ENCODE measurements at regions not wholly inside any gene's neighbourhood (a gene's known extent, or its start where the extent isn't known, plus 50 kb on each side); places are given as distances from the start of the nearest gene placed in this dataset.
"Not testable (repeated sequence)": the region's sequence is repeated elsewhere in the genome, so short reads cannot be mapped to it uniquely, and the experiment has no call there.

DNA sequence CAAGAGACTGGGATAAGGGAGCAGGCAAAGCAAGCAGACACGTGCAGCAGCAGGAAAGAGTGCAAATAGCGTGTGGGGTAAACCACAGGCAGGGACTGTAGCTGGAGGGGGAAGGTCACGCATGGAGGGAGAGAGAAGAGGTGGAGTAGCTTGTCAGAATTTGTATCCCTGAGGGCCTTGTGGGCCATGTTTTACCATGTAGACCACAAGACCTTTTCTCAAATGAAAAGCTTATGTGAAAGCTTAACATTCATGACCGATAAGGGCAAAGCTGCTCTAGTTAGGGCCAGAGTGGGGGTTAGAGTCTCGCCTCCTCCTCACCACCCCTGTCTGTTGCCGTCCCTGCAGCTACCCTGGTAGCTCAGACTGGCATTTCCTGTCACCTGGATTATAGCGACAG, 152.9 kb upstream of the E2F7 start:
- DNase-seq (ENCODE audit: low read depth) = no peak

DNA sequence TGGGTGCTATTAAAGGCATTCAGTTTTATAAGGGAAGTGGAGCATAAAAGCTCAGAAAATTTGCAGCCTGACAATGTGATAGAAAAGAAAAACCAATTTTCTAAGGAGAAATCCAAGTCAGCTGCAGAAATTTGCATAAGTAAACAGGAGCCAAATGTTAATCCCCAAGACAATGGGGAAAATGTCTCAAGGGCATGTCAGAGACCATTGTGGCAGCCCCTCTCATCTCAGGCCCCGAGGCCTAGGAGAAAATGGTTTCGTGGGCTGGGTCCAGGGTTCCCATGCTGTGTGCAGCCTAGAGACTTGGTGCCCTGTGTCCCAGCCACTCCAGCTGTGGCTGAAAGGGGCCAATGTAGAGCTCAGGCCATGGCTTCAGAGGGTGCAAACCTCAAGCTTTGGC, 150.8 kb upstream of the E2F7 start:
- DNase-seq (ENCODE audit: low read depth) = not testable (repeated sequence)

DNA sequence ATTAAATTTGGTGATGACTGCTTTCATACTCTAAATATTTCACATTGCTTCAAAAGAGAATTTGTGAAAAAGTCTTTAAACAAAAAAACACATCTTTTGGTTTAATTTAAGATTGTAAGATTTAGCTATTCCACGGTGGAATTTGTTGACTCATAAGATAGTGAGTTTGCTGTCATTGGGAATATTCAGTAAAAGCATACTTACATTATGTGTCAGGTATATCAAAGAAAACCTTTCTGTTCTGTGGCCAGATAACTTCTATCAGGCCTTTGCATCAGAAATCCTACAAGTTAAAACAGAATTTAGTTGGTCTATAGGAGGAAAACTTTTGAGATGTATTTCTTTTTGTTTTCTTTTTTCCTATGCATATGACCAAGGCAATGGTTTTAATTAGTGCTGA, 148.8 kb upstream of the E2F7 start:
- DNase-seq (ENCODE audit: low read depth) = no peak

DNA sequence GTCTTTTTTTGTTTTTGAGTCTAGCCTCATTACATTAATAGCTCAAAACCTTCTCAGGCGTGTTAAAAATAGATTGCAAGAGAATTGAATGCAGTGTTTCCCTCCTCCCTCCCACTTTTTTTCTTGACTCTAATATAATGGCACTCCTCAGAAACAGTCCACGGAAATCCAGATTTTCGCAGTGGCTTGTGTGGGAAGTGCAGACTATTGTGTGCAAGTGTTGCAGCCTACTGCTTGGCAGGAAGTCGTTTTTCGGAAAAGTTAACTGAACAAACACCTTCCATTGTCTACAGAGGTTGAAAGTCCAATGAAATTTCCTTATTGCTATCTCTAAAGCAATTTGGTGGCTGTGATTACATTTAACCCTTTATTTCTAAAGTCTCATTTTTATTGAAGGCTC, 147.9 kb upstream of the E2F7 start:
- DNase-seq (ENCODE audit: low read depth) = no peak

DNA sequence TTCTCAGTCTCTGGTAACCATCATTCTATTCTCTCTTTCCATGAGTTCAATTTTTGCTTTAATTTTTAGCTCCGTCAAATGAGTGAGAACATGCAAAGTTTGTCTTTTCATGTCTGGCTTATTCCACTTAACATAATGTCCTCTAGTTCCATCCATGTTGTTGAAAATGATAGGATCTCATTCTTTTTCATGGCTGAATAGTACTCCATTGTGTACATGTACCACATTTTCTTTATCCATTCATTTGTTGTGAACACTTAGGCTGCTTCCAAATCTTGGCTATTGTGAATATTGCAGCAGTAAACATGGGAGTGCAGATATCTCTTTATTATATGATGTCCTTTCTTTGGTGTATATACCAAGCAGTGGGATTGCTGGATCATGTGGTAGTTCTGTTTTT, 145.4 kb upstream of the E2F7 start:
- no peak for DNase-seq (ENCODE audit: low read depth)

DNA sequence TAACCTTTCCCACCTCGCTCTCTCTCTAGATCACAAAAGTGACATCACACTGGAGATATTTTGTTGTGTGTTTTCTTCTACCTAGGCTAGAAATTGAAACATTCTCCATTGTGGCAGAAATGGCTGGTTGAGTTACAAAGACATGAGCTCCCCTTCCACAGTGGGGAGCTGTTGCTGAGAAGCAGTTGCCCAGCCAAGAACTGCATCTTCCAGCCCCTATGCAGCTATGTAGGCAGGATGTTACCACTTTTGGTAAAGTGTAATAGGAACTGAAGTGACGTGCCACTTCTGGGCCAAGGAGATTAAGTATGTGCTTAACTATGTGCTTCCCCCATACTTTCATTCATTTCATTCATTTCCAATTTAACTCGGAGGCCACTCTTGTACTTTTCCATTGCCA, 138.7 kb upstream of the E2F7 start:
- DNase-seq (ENCODE audit: low read depth) = no peak

DNA sequence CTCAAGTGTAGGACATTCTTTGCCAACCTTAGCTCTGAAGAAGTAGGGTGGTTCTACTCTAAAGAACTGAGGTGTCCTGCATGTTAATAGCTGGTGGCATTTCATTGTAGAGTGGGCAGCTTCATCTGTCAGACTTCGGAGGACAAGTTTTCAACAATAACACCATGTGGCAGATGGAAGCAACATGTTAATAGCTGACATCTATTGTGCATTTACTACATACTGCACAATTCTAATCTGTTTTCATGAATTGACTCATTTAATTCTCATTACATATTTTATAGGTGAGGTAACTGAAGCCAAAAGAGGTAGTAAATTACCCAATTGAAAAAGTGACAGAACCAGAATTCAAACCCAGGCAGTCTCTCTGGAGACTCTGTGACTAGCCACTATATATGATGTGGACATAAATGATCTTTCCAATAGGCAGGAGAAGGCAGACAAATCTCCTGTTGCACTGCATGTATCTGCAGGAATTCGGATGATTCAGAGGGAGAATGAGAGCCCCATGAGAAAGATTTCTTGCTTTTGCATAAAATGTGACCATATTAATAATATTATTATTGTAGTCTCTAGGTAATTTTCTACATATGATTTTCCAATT, 137.2 kb upstream of the E2F7 start:
- DNase-seq (ENCODE audit: low read depth) = no peak

DNA sequence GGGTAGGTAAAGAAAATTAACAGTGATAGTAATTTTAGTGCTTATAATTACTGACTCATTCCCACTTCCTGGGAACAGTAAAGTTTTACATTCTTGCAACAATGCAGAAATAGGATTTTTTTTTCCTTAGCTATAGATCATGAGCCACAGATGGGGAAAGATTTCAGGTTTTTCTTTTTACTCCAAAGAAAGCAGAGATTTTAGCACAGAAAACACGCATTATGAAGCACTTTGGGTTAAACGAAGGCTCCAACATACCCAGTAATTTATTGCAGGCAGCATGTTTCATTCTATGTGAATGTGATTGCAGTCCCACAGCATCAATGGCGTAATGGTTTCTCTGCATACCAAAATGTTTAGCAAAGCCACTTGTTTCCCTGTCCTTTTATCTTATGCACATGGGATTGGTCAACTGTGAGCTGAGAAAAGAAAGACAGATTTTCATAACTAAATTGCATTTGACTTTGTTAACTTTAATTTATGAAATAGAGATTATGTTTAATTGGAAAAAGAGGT, 124.6 kb upstream of the E2F7 start:
- peak; percentile 26 for DNase-seq (ENCODE audit: low read depth)

DNA sequence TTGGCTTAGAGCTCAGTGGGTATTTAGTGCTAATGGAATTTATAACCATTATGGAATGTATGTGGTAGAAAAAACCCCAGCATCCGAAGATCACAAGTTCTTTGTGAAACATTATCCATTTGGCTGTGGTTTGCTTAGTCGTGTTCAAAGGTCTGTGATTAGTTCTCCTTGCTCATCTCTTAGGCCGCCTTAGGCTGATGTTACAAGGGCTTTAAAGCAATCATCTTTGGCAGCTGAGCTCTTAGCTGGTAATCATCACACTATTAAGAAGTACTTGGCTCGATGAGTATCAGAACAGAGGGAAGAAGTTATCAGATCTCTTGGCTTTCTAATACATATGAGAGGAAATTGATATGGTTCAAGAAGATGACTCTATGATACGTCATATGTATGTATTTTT, 124.1 kb upstream of the E2F7 start:
- DNase-seq (ENCODE audit: low read depth) = no peak

DNA sequence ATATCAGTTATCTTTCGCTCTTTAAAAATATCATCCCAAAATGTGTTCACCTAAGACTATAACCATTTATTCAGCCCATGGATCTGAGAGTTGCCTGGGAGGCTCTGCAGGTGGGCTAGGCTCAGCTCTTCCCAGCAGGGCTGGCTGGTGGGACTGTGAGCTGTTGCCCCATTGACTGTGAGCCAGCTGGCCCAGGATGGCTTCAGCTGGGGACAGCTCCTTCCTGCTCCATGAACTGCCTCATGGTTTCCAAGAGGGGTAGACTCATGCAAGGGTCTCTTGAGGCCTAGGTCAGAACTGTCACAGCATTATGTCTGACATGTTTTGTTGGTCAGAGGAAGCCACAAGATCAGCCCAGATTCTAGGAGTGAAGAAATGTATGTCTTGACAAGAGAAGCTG, 114.1 kb upstream of the E2F7 start:
- no peak for DNase-seq (ENCODE audit: low read depth)

DNA sequence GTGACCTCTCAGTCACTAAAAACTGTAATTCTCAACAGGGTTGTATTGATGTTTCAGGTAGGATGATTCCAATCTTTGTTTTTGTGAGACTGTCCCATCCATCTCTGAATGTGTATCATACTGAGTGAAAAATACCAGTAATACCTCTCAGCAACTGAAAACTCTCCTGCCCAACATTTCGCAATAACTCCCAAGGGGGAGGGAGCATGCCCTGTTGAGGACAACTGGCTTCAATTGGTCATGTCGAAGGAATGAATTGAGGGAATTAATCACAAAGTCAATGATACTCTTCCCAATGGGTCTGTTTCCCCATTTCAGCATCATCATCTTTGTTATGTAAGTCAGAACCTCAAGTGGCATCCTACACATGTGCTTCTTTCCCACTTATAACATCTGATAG, 102.4 kb upstream of the E2F7 start:
- no peak for DNase-seq (ENCODE audit: low read depth)

DNA sequence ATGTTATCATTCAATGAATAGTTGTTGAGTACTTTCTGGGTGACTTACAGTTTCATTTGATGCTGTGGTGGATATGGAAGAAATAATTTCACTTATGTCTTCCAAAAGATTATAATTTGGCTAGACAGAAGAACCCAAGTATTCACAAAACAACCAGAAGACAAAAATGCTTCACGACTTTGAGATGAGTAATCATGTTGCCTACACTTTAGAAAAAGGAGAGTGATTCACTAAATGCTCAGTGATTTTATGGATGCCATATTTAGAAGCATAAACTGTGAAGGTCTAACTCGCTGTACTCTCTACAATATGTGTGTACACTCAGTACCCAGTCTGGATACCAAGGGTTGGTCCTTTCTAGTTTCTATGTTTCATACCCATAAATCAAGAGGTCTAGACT, 101.3 kb upstream of the E2F7 start:
- no peak for DNase-seq (ENCODE audit: low read depth)

DNA sequence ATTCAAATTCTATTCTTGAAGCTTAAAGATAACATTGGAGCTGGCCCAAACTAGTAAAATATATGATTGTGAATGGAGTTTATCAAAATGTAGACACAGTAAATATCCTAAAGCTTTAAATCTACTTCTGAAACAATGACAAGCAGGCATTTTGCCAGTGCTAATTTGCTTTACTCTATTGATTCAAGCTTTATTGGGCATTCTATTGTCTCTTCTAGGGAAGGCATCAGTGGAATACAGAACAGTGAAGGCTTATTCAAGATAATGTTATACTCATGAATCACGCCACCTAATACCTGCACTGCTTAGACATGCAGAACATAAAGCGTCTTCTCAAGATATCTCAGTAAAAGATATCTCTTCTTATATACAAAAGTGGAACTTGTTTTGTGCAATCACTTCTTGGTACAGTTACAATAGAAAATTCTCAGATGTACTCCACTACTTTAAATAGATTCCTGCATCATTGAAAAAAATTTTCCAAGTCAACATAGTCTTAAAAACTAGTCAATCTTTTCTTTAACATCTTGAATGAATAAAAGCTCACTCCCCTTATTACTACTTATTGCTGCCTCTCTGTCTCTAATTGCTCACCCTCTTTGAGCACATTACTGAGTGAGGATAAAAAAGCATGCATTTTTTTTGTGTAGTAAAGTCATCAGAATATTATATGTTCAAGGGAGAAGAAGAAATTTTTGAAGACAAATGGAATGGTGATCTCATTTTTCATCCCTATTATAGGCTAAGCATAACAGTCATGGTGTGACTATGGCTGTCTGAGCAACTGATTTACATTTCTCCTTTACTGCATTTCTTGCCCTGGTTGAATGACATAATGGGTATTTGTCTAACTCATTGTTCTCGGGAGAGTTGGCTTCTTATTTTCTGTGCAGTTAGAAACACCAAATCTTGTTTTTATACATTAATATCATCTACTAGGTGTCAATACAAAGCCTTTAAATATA, 98.0 kb upstream of the E2F7 start:
- peak; percentile 5 for DNase-seq (ENCODE audit: low read depth)

DNA sequence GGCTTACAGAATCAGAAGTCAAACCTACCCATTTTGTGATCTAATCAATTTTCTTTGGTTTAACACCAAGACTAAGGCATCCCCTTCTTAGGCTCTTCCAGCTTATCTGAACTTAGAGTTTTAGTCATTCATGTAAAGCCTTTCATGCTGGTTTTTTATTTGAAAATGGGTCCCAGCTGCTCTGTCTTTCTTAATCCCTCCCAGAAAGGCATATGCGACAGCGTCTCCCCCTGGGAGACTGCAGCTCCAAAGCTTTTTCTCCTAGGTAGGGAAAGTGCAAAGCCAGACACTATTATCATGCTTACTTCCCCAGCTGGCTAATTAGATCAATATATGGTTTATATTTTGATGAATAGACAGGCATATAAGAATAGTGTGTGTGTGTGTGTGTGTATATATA, 96.6 kb upstream of the E2F7 start:
- DNase-seq (ENCODE audit: low read depth) = no peak

DNA sequence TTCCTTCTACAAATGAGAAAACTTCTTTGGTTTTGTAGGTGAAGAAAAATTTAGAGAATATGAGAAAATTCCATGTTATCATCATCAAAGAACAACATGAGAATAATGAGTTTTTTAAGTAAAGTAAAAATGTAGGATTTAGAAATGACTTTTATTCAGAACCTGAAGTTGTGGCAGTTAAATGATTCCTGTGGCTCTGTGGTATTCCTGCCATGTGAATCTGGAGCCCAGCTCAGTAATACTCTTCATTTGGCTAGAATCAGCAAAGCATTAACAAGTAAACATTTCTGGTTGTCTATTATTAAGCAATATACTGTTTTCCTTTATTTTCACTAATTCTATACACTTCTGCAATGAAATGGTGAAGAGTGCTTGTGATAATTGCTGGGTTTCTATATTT, 95.6 kb upstream of the E2F7 start:
- no peak for DNase-seq (ENCODE audit: low read depth)

DNA sequence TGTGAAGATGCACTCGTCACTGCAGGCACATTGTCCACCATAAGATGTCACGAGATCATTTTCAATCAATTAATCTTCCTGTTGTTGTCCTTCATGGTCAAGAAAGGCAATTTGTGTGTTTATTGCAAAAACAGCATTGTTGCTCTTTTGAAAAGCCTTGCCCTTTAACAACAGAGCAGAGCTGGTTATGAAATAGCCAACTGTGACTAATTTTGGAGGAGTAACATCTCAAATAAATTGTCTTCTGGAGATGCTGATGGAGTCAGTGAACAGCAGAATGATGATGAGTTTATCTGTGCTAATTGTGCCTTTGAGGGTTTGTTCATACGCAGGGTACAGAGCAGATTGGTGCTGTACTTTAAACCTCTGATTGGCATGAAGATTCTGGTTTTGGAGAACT, 88.3 kb upstream of the E2F7 start:
- no peak for DNase-seq (ENCODE audit: low read depth)

DNA sequence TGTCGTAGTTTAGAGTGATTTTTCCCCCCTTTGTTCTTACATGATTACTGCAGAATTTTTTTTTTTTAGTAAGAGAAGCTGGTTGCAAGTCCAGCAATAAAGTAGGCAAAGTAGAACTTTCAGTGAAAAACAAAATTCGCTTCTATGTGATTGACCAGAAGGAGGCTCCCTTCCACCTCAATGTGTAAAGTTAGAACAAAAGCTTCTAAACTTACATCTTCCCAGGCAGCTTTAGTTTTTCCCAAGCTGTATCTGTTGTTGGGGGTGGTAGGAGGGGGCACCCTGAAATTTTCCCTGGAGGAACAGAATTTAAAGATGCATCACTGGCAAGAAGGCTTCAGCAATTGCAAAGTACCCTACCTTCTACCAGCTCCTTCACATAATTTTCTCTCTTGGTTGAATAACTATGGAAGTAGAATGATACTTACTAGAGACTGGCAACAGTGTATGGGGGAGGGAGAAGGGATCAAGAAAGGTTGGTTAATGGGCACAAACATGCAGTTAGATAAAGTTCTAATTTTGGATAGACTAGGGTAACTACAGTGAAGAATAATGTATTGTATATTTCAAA, 87.3 kb upstream of the E2F7 start:
- DNase-seq (ENCODE audit: low read depth) = peak; percentile 38

DNA sequence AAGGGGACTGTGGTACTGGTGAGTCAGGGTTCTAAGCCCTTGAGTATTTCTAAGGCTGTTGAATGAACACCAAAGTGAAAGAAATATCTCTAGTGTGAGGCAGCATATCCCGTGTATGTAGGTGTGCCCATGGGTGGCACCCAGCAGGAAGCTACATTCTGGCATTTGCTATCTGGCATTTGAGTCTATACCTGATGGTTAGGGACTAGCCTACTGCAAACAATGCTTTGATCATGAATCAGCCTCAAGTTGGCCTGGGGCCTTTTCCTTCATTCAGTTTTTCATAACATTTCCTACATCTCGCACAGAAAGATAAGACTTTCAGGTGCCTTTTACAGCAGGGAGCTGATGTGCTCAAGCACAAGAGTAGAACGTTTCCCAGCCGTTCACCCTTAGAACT, 85.7 kb upstream of the E2F7 start:
- DNase-seq (ENCODE audit: low read depth) = no peak

DNA sequence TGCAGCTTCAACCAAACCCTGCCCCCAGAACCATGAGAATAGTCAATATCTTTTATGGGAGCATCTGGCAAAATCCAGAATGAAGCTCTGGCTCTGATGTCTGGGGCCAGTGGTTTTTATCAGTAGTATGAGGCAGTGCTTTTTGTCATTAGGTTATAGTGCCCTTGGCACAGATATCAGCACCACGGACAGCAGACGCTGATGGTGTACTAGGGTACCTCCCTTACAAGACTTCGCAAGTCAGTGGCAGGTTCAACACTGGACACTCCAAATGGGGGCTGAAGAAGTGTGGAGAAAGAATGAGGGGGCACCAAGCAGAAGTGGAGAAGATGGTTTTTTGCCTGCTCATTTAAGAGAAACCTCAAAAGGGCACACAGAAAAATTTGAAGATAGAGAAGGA, 68.2 kb upstream of the E2F7 start:
- DNase-seq (ENCODE audit: low read depth) = peak; percentile 19

DNA sequence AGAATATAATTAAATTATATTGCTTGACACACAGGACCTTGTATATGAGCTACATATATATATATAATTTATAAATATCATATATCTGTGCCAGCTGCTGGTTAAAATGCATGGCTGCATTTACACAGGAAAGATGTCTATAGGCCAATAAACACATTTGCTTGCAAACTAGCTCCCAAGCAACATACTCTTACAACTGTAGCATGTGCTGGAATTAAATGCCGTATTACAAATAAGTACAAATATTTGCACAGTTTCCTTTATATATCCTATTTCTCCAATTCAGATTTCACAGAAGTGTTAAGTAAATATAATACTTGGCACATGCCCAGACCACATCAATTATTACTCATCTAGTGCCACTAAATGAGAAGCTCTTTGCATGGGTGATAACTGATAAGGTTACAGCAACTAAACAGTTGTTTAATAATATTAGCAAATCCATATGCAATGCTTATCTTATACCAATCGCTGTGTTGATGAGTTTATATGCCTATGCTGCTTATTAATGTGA, 66.7 kb upstream of the E2F7 start:
- DNase-seq (ENCODE audit: low read depth) = no peak

DNA sequence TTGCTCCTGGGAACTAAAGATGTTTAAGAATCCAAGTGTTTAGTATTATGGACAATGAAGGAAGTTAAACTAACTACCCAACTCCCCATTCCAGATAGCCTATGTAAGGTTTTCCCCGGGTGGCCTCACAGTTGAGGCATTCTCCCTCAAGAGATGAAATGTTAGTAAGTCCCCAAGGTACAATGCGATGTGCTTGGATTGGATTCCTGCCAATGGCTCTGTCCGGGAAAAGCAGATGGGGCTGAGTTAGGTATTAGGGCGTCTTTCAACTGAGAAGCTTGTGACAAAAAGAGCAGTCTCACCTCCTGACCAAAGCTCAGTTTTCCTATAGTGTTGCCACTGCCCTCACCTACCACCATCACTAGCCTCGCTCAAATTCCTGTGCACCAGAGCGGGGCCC, 64.8 kb upstream of the E2F7 start:
- no peak for DNase-seq (ENCODE audit: low read depth)

DNA sequence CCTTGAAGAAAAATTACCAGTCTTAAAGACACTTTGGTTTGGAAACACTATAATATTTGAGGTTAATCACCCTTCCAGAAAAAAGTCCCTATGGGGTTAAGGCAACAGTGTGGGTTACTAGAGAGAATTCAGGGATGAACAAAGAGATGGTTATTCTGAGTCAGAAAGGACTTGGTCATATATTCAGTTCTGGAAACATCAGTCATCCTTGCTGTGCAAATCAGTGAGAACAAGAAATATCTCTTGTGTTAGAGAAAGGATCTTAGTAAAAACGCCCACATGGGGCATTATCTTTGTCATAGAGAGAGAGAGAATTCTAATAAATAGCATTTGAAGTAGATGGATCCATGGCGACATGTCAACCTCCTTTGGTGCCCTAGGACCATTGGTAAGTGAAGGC, 59.4 kb upstream of the E2F7 start:
- DNase-seq (ENCODE audit: low read depth) = no peak

DNA sequence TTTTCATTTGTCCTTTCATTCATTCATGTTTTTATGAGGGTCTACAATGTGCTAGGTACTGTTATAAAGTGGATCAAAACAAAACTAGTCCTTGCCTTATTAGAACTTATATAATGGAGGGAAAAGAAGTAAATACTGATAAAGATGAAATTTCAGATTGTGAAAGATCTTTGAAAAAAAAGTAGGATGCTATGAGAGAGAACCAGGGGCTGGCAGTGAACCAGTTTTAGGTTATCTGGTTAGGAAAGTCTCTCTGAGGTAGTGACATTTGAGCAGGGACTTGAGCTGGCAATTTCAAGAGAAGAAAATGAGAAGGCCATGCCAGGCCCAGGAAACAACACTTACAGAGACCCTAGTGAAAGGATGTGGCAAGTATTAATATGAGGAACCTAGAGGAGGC, 57.3 kb upstream of the E2F7 start:
- DNase-seq (ENCODE audit: low read depth) = no peak
